Vagina (tissue), 2 donors: ENCODE measurements at regions not wholly inside any gene's neighbourhood (a gene's known extent, or its start where the extent isn't known, plus 50 kb on each side); places are given as distances from the start of the nearest gene placed in this dataset.
A peak's percentile ranks its signal among the peaks of the same experiment; 100 is the strongest.
"Not testable (repeated sequence)": the region's sequence is repeated elsewhere in the genome, so short reads cannot be mapped to it uniquely, and the experiment has no call there.

Experiments
- DNase-seq, 2 donors: peaks; one replicate each; pipeline ENCODE4 v3.0.0-alpha.2; 2017; ENCODE audit errors: extremely low spot score in 2 of 2
- H3K27ac ChIP-seq: fragments of 200-600 bp; sonication (generic); one replicate; pipeline ENCODE4 v1.5.1; 2019
- H3K27me3 ChIP-seq: fragments of 200-600 bp; sonication (generic); one replicate; pipeline ENCODE4 v1.5.1; 2019
- H3K36me3 ChIP-seq, 2 donors: fragments of 200-600 bp; sonication (generic); one replicate each; pipeline ENCODE4 v1.5.1; 2017 to 2019
- H3K4me1 ChIP-seq: fragments of 200-600 bp; sonication (generic); one replicate; pipeline ENCODE4 v1.5.1; 2019
- H3K4me3 ChIP-seq, 2 donors: fragments of 200-600 bp; sonication (generic); 1 replicate in 1 of 2; 2 replicates in 1 of 2; pipeline ENCODE4 v1.5.1; 2016 to 2019
- H3K9me3 ChIP-seq: fragments of 200-600 bp; sonication (generic); one replicate; pipeline ENCODE4 v1.5.1; 2019
- CTCF ChIP-seq, 3 experiments: fragments of 450-650 bp in 2 of 3; fragments of 200-600 bp in 1 of 3; sonication (generic) in 1 of 3; IDR thresholded peaks; one replicate each; pipeline ENCODE4 v1.5.1; 2017 to 2019; ENCODE audit warnings: antibody characterized with exemption in 3 of 3, mild to moderate bottlenecking in 2 of 3, moderate library complexity in 2 of 3
- POLR2A ChIP-seq, 2 donors: fragments of 450-650 bp; IDR thresholded peaks; one replicate each; pipeline ENCODE4 v1.6.1; 2017; ENCODE audit warnings: antibody characterized with exemption in 2 of 2, mild to moderate bottlenecking in 2 of 2, moderate library complexity in 2 of 2
- POLR2AphosphoS5 ChIP-seq, 2 donors: sonication (generic); formaldehyde crosslinking; IDR thresholded peaks; one replicate each; pipeline ENCODE4 v1.9.0; 2017; ENCODE audit warnings: antibody characterized with exemption in 2 of 2, mild to moderate bottlenecking in 2 of 2, low read depth in 1 of 2; ENCODE audit not compliant: insufficient read depth in 1 of 2
- intact Hi-C: fragments of 100-400 bp; cut with DNase I; formaldehyde crosslinking; loops from one replicate; pipeline ENCODE4 v1.15.1; 2023

DNA sequence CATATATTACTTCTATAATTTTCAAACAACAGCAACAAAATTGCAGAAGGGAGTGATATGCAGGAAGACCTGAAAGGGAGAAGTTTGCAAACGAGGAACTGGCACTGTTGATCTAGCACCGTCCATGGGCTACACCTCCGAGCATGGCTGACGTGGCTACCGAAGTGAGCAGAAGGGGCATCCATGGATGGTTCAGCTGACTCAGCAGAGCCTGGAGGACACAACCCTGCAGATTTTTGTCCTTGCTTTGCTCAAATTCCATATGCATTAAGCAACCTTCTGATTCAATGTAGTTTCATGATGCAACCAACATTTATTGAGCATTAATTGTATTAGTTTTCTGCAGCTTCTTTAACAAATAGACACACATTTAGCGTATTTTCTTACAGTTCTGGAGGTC is 191.2 kb downstream of the C1orf94 start:
- Histone ChIP-seq H3K36me3 (no peaks in the 10 kb centered on the region), H3K4me3 (no peak overlapping the region), H3K27me3 (no peaks in the 10 kb centered on the region), H3K27ac (no peak overlapping the region), H3K4me1 (no peaks in the 10 kb centered on the region), H3K9me3 (no peaks in the 10 kb centered on the region)
- TF ChIP-seq CTCF (IDR thresholded peaks at IDR 0.05) (no peak), POLR2A (IDR thresholded peaks at IDR 0.05) (no peak), POLR2AphosphoS5 (IDR thresholded peaks at IDR 0.05; ENCODE audit: insufficient read depth in 1 of 2, low read depth in 1 of 2) (no peak)
- no peak for DNase-seq
- intact Hi-C loops, result no loop called here

- intact Hi-C loops, result no loop called here
- DNase-seq, result no peak
- Histone ChIP-seq H3K27ac (no peak overlapping the region), H3K9me3 (no peaks in the 10 kb centered on the region), H3K36me3 (no peaks in the 10 kb centered on the region), H3K4me3 (no peak overlapping the region), H3K4me1 (no peaks in the 10 kb centered on the region), H3K27me3 (no peaks in the 10 kb centered on the region)
- TF ChIP-seq POLR2A (IDR thresholded peaks at IDR 0.05), result no peak
- no peak for TF ChIP-seq CTCF (IDR thresholded peaks at IDR 0.05)
- TF ChIP-seq POLR2AphosphoS5 (IDR thresholded peaks at IDR 0.05; ENCODE audit: insufficient read depth in 1 of 2, low read depth in 1 of 2), result no peak
Measured at GRCh38 chr1:34369701-34370455, 193.2 kb downstream of the C1orf94 start.

DNA sequence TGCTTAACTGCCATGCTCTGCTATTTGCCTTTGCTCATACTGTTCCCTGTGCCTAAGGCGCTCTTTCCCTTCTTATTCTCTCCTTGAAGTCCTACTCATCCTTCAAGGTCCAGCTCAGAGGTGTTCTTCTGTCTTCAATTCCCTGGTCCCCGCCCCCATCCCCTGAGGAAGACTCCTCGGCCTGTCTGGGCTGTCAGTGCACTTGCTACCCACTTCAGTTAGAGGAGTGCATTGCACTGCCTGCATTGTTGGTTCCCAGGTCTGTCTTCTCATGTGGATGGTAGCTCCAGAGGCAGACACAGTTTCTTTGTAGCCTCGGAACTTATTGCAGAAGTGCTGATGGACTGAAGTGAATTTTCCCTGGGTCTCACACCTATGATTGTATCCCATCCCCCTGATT is 194.0 kb downstream of the C1orf94 start:
- TF ChIP-seq POLR2A (IDR thresholded peaks at IDR 0.05) (no peak), CTCF (IDR thresholded peaks at IDR 0.05) (no peak), POLR2AphosphoS5 (IDR thresholded peaks at IDR 0.05; ENCODE audit: insufficient read depth in 1 of 2, low read depth in 1 of 2) (no peak)
- intact Hi-C loops, result no loop called here
- Histone ChIP-seq H3K27me3 (no peaks in the 10 kb centered on the region), H3K36me3 (no peaks in the 10 kb centered on the region), H3K4me1 (no peaks in the 10 kb centered on the region), H3K4me3 (no peak overlapping the region), H3K9me3 (no peaks in the 10 kb centered on the region), H3K27ac (no peak overlapping the region)
- peak; percentile 22 to 55 for DNase-seq

- H3K27ac ChIP-seq, H3K36me3 ChIP-seq, H3K27me3 ChIP-seq, H3K9me3 ChIP-seq, H3K4me1 ChIP-seq, intact Hi-C loops, H3K4me3 ChIP-seq: not testable (repeated sequence)
- DNase-seq, result peak in 1 of 2 donors; percentile 47
Measured at GRCh38 chr1:34371179-34371578, 194.5 kb downstream of the C1orf94 start.

DNA sequence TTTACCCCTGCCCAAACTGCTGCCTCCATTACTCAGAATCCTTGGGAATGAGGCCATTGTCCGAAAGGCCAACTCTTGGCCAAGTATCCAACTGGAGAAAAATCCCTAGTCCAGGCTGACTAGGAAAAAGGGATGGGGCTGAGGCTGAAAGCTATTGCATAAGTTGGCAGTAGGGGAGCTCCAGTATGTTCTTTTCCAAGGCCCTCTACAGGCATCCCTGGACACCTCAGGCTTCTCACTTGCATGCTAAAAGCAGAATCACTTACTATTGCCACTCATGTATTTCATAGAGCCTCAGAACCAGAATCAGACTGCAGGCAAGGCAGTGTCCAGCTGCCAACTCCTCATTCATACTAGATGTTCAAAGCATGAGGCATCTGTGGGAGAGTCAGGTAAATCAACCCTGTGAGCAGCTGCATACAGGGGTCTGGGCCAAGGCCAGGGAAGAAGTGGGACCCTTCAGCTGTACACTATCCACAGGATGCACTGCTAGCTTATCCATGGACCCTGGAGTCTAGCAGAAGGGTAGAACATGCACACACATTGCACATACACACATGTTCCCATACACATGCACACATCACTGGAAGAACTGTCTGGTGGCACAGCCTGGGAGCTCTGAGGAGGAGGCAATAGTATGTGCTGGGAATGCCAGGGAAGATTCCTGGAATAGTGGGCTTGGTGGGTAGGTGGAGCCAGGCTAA is 195.3 kb downstream of the C1orf94 start:
- intact Hi-C loops, result no loop called here
- DNase-seq, result peak in 1 of 2 donors; percentile 58

More for the DNA sequence above, 195.3 kb downstream of the C1orf94 start:
- no peak overlapping the region for H3K4me3 ChIP-seq
- H3K4me1 ChIP-seq, result no peaks in the 10 kb centered on the region
- no peaks in the 10 kb centered on the region for H3K27me3 ChIP-seq
- no peaks in the 10 kb centered on the region for H3K9me3 ChIP-seq
- TF ChIP-seq CTCF (IDR thresholded peaks at IDR 0.05) (no peak), POLR2AphosphoS5 (IDR thresholded peaks at IDR 0.05; ENCODE audit: insufficient read depth in 1 of 2, low read depth in 1 of 2) (no peak), POLR2A (IDR thresholded peaks at IDR 0.05) (no peak)
- H3K36me3 ChIP-seq, result no peaks in the 10 kb centered on the region
- H3K27ac ChIP-seq, result no peak overlapping the region
